Astrocyte (in vitro differentiated cells and primary cell): ENCODE measurements at regions not wholly inside any gene's neighbourhood (a gene's known extent, or its start where the extent isn't known, plus 50 kb on each side); places are given as distances from the start of the nearest gene placed in this dataset.

Experiments
- CTCF ChIP-seq: IDR thresholded peaks from 2 replicates; pipeline ENCODE4 v1.5.1; 2011; ENCODE audit warnings: low read depth, mild to moderate bottlenecking, inconsistent platforms, low read length, moderate library complexity; ENCODE audit not compliant: insufficient read depth
- EZH2 ChIP-seq: IDR thresholded peaks from 2 replicates; pipeline ENCODE4 v1.6.1; 2012; ENCODE audit warnings: mild to moderate bottlenecking, low read length, inconsistent platforms; ENCODE audit not compliant: insufficient read depth

GRCh38 chr3:165406425-165406824 is 210.2 kb upstream of the SLITRK3 start:
- no peak for TF ChIP-seq CTCF
- TF ChIP-seq EZH2, result no peak
